Gastrocnemius medialis (tissue), 4 donors: ENCODE measurements at regions not wholly inside any gene's neighbourhood (a gene's known extent, or its start where the extent isn't known, plus 50 kb on each side); places are given as distances from the start of the nearest gene placed in this dataset.
"Not testable (repeated sequence)": the region's sequence is repeated elsewhere in the genome, so short reads cannot be mapped to it uniquely, and the experiment has no call there.

ENCODE experiments used
- ATAC-seq, 2 donors: fragments of 150-250 bp; one replicate each; pipeline ENCODE4 v1.9.1; 2016
- DNase-seq, 2 donors: peaks; one replicate each; pipeline ENCODE4 v3.0.0-alpha.2; 2019
- H3K27ac ChIP-seq, 4 donors: fragments of 200-600 bp; sonication (generic); 1 replicate in 1 of 4; 2 replicates in 3 of 4; pipeline ENCODE4 v1.5.1; 2016 to 2018; ENCODE audit warnings: mild to moderate bottlenecking in 2 of 4, moderate library complexity in 1 of 4
- H3K27me3 ChIP-seq, 3 donors: fragments of 200-600 bp; sonication (generic) in 2 of 3; 1 replicate in 1 of 3; 2 replicates in 2 of 3; pipeline versions ENCODE4 v1.5.1 to v1.6.0; 2016 to 2019; ENCODE audit warnings: mild to moderate bottlenecking in 1 of 3, moderate library complexity in 1 of 3
- H3K36me3 ChIP-seq, 2 donors: fragments of 200-600 bp; sonication (generic) in 1 of 2; one replicate each; pipeline ENCODE4 v1.5.1; 2017 to 2018
- H3K4me1 ChIP-seq, 2 donors: fragments of 200-600 bp; sonication (generic) in 1 of 2; one replicate each; pipeline ENCODE4 v1.5.1; 2016 to 2017; ENCODE audit warnings: mild to moderate bottlenecking in 2 of 2
- H3K4me3 ChIP-seq, 4 donors: fragments of 200-600 bp; sonication (generic) in 3 of 4; 1 replicate in 1 of 4; 2 replicates in 3 of 4; pipeline ENCODE4 v1.5.1; 2016 to 2019; ENCODE audit warnings: mild to moderate bottlenecking in 2 of 4
- H3K9me3 ChIP-seq, 3 donors: fragments of 200-600 bp; sonication (generic) in 2 of 3; 1 replicate in 1 of 3; 2 replicates in 2 of 3; pipeline ENCODE4 v1.5.1; 2016 to 2019
- CTCF ChIP-seq, 5 experiments: fragments of 450-650 bp in 3 of 5; fragments of 200-600 bp in 2 of 5; sonication (generic) in 2 of 5; IDR thresholded peaks in 4 of 5; conservative IDR thresholded peaks in 1 of 5; 1 replicate in 4 of 5; 2 replicates in 1 of 5; pipeline ENCODE4 v1.5.1; 2016 to 2019; ENCODE audit warnings: antibody characterized with exemption in 5 of 5, mild to moderate bottlenecking in 3 of 5, moderate library complexity in 3 of 5
- POLR2A ChIP-seq, 2 donors: fragments of 450-650 bp; IDR thresholded peaks; one replicate each; pipeline ENCODE4 v1.6.1; 2017; ENCODE audit warnings: antibody characterized with exemption in 2 of 2, mild to moderate bottlenecking in 2 of 2, moderate library complexity in 2 of 2
- in situ Hi-C, 4 donors: fragments of 200-750 bp; cut with MboI; loops; one replicate each; pipeline versions ENCODE4 v1.15.0 to v1.8.0; 2017; ENCODE audit warnings: low sequenced_read_pairs in 4 of 4
- intact Hi-C: fragments of 100-400 bp; cut with DNase I; formaldehyde crosslinking; loops from one replicate; pipeline ENCODE4 v1.15.1; 2023; ENCODE audit warnings: low total_unique reads

DNA sequence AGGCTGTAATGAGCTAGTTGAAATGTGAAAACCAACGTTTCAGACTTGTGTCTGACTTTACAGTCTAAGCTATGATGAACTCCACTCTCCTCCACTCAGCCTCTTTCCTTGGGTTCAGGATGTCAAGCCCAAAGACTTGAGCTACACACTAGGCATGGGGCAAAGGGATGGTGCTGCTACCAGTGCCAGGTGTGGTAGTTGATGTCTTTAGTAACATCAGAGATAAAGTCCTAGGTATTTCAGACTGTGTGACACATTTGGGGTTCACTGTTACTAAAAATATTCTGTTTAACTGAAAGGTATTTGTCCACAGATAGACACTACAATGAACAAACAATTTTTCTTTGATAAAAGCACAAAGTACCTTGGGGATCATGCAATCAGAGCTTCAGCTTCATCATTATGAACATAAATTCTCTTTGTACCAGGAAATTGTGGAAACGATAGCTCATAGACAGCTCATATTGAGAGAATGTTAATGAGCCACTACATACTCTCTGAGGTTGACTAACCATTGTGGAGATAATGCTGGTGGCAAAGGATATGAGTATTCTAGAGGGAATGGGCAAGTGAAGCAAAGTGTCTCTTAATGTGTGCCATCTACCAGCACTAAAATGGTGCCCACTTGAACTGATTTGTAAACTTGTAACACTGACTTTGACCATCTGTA lies 253.7 kb upstream of the THUMPD2 start:
- no peaks in the 10 kb centered on the region for H3K4me1 ChIP-seq
- no peak overlapping the region for H3K4me3 ChIP-seq
- H3K27ac ChIP-seq = no peak overlapping the region
- H3K36me3 ChIP-seq = no peaks in the 10 kb centered on the region
- DNase-seq (no peak), ATAC-seq (no peak)
- no peak for TF ChIP-seq CTCF (IDR thresholded peaks at IDR 0.05 in 4 of 5, conservative IDR thresholded peaks at IDR 0.05 in 1 of 5)
- no peak for TF ChIP-seq POLR2A (IDR thresholded peaks at IDR 0.05)
- in situ Hi-C loops (no loop called here), intact Hi-C loops (no loop called here)
- no peaks in the 10 kb centered on the region for H3K27me3 ChIP-seq
- H3K9me3 ChIP-seq = no peaks in the 10 kb centered on the region

DNA sequence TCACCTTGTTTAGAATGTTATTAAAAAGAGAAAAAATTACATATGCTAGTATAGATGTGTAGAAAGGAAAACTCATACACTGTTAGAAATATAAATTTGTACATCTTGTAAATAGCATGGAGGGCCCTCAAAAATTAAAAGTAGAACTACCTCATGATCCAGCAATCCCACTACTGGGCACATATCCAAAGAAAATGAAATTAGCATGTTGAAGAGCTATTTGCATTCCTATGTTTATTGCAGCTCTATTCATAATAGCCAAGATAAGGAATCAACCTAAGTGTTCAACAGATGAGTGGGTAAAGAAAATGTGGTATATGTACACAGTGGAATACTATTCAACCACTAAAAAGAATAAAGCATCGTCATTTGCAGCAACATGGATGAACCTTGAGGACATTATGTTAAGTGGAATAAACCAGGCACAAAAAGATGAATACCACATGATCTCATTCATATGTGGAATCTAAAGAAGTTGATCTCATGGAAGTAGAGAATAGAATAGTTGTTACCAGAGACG lies 251.5 kb upstream of the THUMPD2 start:
- H3K4me3 ChIP-seq = no peak overlapping the region
- H3K27me3 ChIP-seq = no peaks in the 10 kb centered on the region
- intact Hi-C loops = no loop called here
- TF ChIP-seq CTCF (IDR thresholded peaks at IDR 0.05 in 4 of 5, conservative IDR thresholded peaks at IDR 0.05 in 1 of 5) (no peak), POLR2A (IDR thresholded peaks at IDR 0.05) (no peak)
- no peaks in the 10 kb centered on the region for H3K9me3 ChIP-seq
- no peak overlapping the region for H3K27ac ChIP-seq
- in situ Hi-C loops = no loop called here
- DNase-seq = no peak
- H3K36me3 ChIP-seq = no peaks in the 10 kb centered on the region
- ATAC-seq = no peak
- H3K4me1 ChIP-seq = no peaks in the 10 kb centered on the region

- H3K9me3 ChIP-seq = no peaks in the 10 kb centered on the region
- DNase-seq = no peak
- ATAC-seq = no peak
- intact Hi-C loops = no loop called here
- H3K4me1 ChIP-seq = no peaks in the 10 kb centered on the region
- H3K36me3 ChIP-seq = no peaks in the 10 kb centered on the region
- no peak overlapping the region for H3K27ac ChIP-seq
- H3K27me3 ChIP-seq = no peaks in the 10 kb centered on the region
- no peak overlapping the region for H3K4me3 ChIP-seq
- in situ Hi-C loops = no loop called here
- no peak for TF ChIP-seq CTCF (IDR thresholded peaks at IDR 0.05 in 4 of 5, conservative IDR thresholded peaks at IDR 0.05 in 1 of 5)
- no peak for TF ChIP-seq POLR2A (IDR thresholded peaks at IDR 0.05)
Observed at GRCh38 chr2:40028792-40029488, 249.9 kb upstream of the THUMPD2 start.

DNA sequence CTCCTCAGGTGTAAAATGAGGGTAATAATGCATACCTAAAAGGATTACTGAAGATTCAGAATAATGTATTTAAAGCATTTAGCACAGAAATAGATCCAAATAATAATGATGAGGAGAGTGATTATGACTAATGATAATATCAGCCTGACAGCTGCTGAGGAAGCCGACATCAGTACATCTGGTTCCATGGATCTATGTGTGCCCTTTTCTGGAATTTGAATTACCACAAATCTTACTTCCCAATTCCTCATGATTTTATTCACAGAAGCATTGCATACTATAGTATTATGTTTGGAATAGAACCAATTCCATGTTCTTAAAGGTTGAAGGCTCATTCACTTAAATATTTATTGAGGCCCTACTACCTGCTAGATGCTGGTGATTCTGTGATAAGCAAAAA lies 248.9 kb upstream of the THUMPD2 start:
- Histone ChIP-seq H3K4me3 (no peak overlapping the region), H3K27ac (no peak overlapping the region), H3K27me3 (no peaks in the 10 kb centered on the region), H3K9me3 (no peaks in the 10 kb centered on the region), H3K36me3 (no peaks in the 10 kb centered on the region), H3K4me1 (no peaks in the 10 kb centered on the region)
- in situ Hi-C loops (no loop called here), intact Hi-C loops (no loop called here)
- no peak for ATAC-seq
- DNase-seq = no peak
- TF ChIP-seq CTCF (IDR thresholded peaks at IDR 0.05 in 4 of 5, conservative IDR thresholded peaks at IDR 0.05 in 1 of 5) (no peak), POLR2A (IDR thresholded peaks at IDR 0.05) (no peak)

GRCh38 chr2:40025276-40025675 lies 246.2 kb upstream of the THUMPD2 start:
- ATAC-seq, H3K4me1 ChIP-seq, H3K27ac ChIP-seq, H3K4me3 ChIP-seq, intact Hi-C loops, H3K36me3 ChIP-seq, in situ Hi-C loops, H3K9me3 ChIP-seq, H3K27me3 ChIP-seq, DNase-seq: not testable (repeated sequence)
